ENCODE measurements at regions not wholly inside any gene's neighbourhood (a gene's known extent, or its start where the extent isn't known, plus 50 kb on each side); places are given as distances from the start of the nearest gene placed in this dataset.

DNA sequence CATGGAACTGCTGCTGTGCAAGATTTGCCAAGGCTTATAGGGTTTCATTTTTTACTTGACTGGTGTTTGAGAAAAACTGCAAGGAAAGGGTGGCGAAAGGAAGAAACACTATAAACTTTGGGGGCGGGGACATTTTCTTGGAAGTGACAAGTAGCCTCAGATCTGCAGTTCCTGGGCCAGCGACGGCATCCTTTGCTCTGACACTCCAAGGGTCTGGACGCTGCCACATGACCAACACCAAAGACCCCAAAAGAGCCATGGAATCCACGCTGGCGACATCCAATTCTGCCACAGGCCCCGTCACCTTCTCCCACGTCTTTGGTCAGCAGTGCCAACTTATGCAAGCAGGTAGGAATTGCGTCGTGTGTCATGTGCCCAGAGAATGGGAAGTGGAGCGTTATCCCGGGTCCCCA is 193.4 kb downstream of the PRDM2 start:
- Histone ChIP-seq H2AFZ (ENCODE audit: low read length) (peak overlapping the region; percentile 93), H2BK5ac (ENCODE audit: low read length) (no peak overlapping the region), H3K4me3 (ENCODE audit: low read length in 2 of 2) (no peak overlapping the region), H3K4ac (ENCODE audit: low read length) (no peak overlapping the region), H3K9me3 (replicated peaks in 1 of 2; ENCODE audit: control insufficient read depth in 2 of 2, insufficient read depth in 1 of 2, low read depth in 1 of 2, low read length in 2 of 2) (peaks cover 0 to 9% of the 10 kb centered on the region in 2 donors), H4K8ac (ENCODE audit: low read depth, low read length) (no peak overlapping the region), H3K23ac (ENCODE audit: low read depth, low read length, poor library complexity) (no peak overlapping the region), H3K36me3 (replicated peaks in 1 of 2; ENCODE audit: control insufficient read depth in 2 of 2, insufficient read depth in 2 of 2, low read length in 2 of 2) (no peaks in the 10 kb centered on the region), H3K79me1 (ENCODE audit: low read depth, low read length) (no peaks in the 10 kb centered on the region), H2BK15ac (ENCODE audit: low read length) (no peak overlapping the region), H3K9ac (ENCODE audit: low read depth, low read length, poor library complexity) (no peak overlapping the region), H3K18ac (ENCODE audit: low read length) (peak overlapping the region; percentile 21), H2BK120ac (ENCODE audit: low read depth, low read length) (no peak overlapping the region), H3K4me2 (ENCODE audit: insufficient read depth, low read length, poor library complexity, severe bottlenecking) (peak overlapping the region; percentile 81), H3K4me1 (ENCODE audit: control insufficient read depth in 2 of 2, insufficient read depth in 1 of 2, low read depth in 1 of 2, low read length in 2 of 2) (peaks cover 0 to 2% of the 10 kb centered on the region in 2 donors), H2AK5ac (ENCODE audit: low read depth, low read length) (no peak overlapping the region), H2BK12ac (ENCODE audit: low read length) (no peak overlapping the region), H3K27ac (replicated peaks; ENCODE audit: low read length) (no peak overlapping the region), H4K91ac (ENCODE audit: low read depth, low read length, poor library complexity) (no peak overlapping the region), H3K27me3 (ENCODE audit: control insufficient read depth in 3 of 3, insufficient read depth in 3 of 3, low read depth in 1 of 3, low read length in 3 of 3) (peaks cover 2 to 99% (median 34%) of the 10 kb centered on the region in 3 experiments), H3K14ac (ENCODE audit: low read length) (peak overlapping the region; percentile 17)
- no CpG with 5 or more reads among the region's 13 CpGs for WGBS, 2 donors (ENCODE audit: extremely low coverage in 2 of 2, insufficient read length in 2 of 2, insufficient replicate concordance in 1 of 2)
- no peak for DNase-seq (ENCODE audit: low spot score)

DNA sequence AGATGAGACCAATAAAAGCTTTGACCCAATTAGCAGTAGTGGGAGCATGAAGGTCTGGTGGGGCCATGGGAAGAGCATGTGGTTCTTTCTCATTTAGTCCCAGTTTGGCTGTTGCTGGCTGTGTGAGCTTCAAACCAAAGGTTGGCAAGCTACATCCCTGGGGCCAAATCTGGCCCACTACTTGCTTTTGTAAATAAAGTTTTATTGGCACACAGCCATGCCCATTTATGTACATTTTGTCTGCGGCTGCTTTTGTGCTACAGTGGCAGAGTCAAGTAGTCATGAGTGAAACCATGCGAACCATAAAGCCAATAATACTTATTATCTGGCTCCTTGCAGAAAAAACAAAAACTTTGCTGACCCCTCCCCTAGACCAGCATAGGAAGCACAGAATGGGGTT is 196.9 kb downstream of the PRDM2 start:
- WGBS, 2 donors (ENCODE audit: extremely low coverage in 2 of 2, insufficient read length in 2 of 2, insufficient replicate concordance in 1 of 2) = no CpG with 5 or more reads among the region's 2 CpGs
- Histone ChIP-seq H2AK5ac (ENCODE audit: low read depth, low read length) (no peak overlapping the region), H3K27ac (replicated peaks; ENCODE audit: low read length) (no peak overlapping the region), H2AFZ (ENCODE audit: low read length) (no peak overlapping the region), H4K8ac (ENCODE audit: low read depth, low read length) (no peak overlapping the region), H3K4me1 (ENCODE audit: control insufficient read depth in 2 of 2, insufficient read depth in 1 of 2, low read depth in 1 of 2, low read length in 2 of 2) (peaks cover 0 to 2% of the 10 kb centered on the region in 2 donors), H2BK120ac (ENCODE audit: low read depth, low read length) (no peak overlapping the region), H3K9ac (ENCODE audit: low read depth, low read length, poor library complexity) (no peak overlapping the region), H3K23ac (ENCODE audit: low read depth, low read length, poor library complexity) (no peak overlapping the region), H3K79me1 (ENCODE audit: low read depth, low read length) (no peaks in the 10 kb centered on the region), H3K4ac (ENCODE audit: low read length) (no peak overlapping the region), H2BK5ac (ENCODE audit: low read length) (no peak overlapping the region), H3K4me3 (ENCODE audit: low read length in 2 of 2) (no peak overlapping the region), H3K27me3 (ENCODE audit: control insufficient read depth in 3 of 3, insufficient read depth in 3 of 3, low read depth in 1 of 3, low read length in 3 of 3) (peaks cover 2 to 70% (median 29%) of the 10 kb centered on the region in 3 experiments), H3K36me3 (replicated peaks in 1 of 2; ENCODE audit: control insufficient read depth in 2 of 2, insufficient read depth in 2 of 2, low read length in 2 of 2) (no peaks in the 10 kb centered on the region), H3K14ac (ENCODE audit: low read length) (no peak overlapping the region), H4K91ac (ENCODE audit: low read depth, low read length, poor library complexity) (no peak overlapping the region), H3K18ac (ENCODE audit: low read length) (no peak overlapping the region), H2BK12ac (ENCODE audit: low read length) (no peak overlapping the region), H2BK15ac (ENCODE audit: low read length) (no peak overlapping the region), H3K4me2 (ENCODE audit: insufficient read depth, low read length, poor library complexity, severe bottlenecking) (no peak overlapping the region), H3K9me3 (replicated peaks in 1 of 2; ENCODE audit: control insufficient read depth in 2 of 2, insufficient read depth in 1 of 2, low read depth in 1 of 2, low read length in 2 of 2) (no peaks in the 10 kb centered on the region)
- DNase-seq (ENCODE audit: low spot score) = no peak

DNA sequence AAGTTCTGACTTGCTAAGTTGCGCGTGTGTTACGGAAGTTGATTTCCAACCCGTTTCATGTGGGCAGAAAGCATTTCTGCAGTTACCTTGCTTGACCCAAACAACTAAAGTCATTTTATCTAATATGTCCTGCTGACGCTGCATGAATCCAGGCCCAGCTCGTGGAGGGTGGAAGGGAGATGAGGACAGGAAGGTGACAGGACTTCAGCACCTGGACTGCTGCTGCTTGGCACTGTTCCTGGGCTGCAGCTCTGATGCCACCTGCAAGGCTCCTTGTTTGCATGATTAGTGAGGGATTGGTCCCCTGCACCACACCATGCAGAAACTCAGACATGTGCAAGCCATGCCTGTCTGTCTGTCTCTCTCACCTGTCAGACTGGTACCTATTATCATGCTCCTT is 198.4 kb downstream of the PRDM2 start:
- no CpG with 5 or more reads among the region's 6 CpGs for WGBS, 2 donors (ENCODE audit: extremely low coverage in 2 of 2, insufficient read length in 2 of 2, insufficient replicate concordance in 1 of 2)
- no peak overlapping the region for H3K9ac ChIP-seq (ENCODE audit: low read depth, low read length, poor library complexity)
- no peak overlapping the region for H2BK15ac ChIP-seq (ENCODE audit: low read length)
- H2AFZ ChIP-seq (ENCODE audit: low read length) = no peak overlapping the region
- H2BK5ac ChIP-seq (ENCODE audit: low read length) = no peak overlapping the region
- H4K91ac ChIP-seq (ENCODE audit: low read depth, low read length, poor library complexity) = no peak overlapping the region
- no peak overlapping the region for H3K27ac ChIP-seq (replicated peaks; ENCODE audit: low read length)
- DNase-seq (ENCODE audit: low spot score) = no peak
- peaks cover 0 to 2% of the 10 kb centered on the region in 2 donors for H3K4me1 ChIP-seq (ENCODE audit: control insufficient read depth in 2 of 2, insufficient read depth in 1 of 2, low read depth in 1 of 2, low read length in 2 of 2)
- H4K8ac ChIP-seq (ENCODE audit: low read depth, low read length) = no peak overlapping the region
- H3K18ac ChIP-seq (ENCODE audit: low read length) = no peak overlapping the region
- no peak overlapping the region for H3K4me2 ChIP-seq (ENCODE audit: insufficient read depth, low read length, poor library complexity, severe bottlenecking)
- H2AK5ac ChIP-seq (ENCODE audit: low read depth, low read length) = no peak overlapping the region
- no peaks in the 10 kb centered on the region for H3K9me3 ChIP-seq (replicated peaks in 1 of 2; ENCODE audit: control insufficient read depth in 2 of 2, insufficient read depth in 1 of 2, low read depth in 1 of 2, low read length in 2 of 2)
- H3K23ac ChIP-seq (ENCODE audit: low read depth, low read length, poor library complexity) = no peak overlapping the region
- H3K27me3 ChIP-seq (ENCODE audit: control insufficient read depth in 3 of 3, insufficient read depth in 3 of 3, low read depth in 1 of 3, low read length in 3 of 3) = peaks cover 2 to 55% (median 15%) of the 10 kb centered on the region in 3 experiments
- H3K79me1 ChIP-seq (ENCODE audit: low read depth, low read length) = no peaks in the 10 kb centered on the region
- H3K4ac ChIP-seq (ENCODE audit: low read length) = no peak overlapping the region
- no peak overlapping the region for H2BK12ac ChIP-seq (ENCODE audit: low read length)
- no peaks in the 10 kb centered on the region for H3K36me3 ChIP-seq (replicated peaks in 1 of 2; ENCODE audit: control insufficient read depth in 2 of 2, insufficient read depth in 2 of 2, low read length in 2 of 2)
- H3K14ac ChIP-seq (ENCODE audit: low read length) = no peak overlapping the region
- H3K4me3 ChIP-seq (ENCODE audit: low read length in 2 of 2) = no peak overlapping the region
- no peak overlapping the region for H2BK120ac ChIP-seq (ENCODE audit: low read depth, low read length)

DNA sequence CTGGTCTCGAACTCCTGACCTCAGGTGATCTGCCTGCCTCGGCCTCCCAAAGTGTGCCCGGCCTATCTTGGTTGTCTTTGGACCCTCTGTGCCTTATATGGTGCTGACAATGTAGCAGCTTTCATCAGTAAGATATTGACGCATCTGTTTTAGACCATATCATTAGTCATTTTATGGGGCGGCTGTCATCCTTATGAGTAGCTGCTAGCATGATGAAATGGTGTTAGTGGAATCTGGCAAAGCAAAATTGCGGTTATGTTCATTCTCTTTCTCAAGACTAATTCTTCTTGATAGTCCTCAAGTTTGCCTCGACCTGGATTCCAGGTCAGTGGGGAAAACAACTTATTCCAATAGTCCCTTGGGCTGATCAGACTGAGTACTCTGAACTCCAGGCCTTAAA is 199.9 kb downstream of the PRDM2 start:
- H2BK12ac ChIP-seq (ENCODE audit: low read length) = no peak overlapping the region
- no peak overlapping the region for H2BK120ac ChIP-seq (ENCODE audit: low read depth, low read length)
- no peak overlapping the region for H3K4ac ChIP-seq (ENCODE audit: low read length)
- no peak overlapping the region for H3K23ac ChIP-seq (ENCODE audit: low read depth, low read length, poor library complexity)
- no peak overlapping the region for H3K18ac ChIP-seq (ENCODE audit: low read length)
- no peaks in the 10 kb centered on the region for H3K79me1 ChIP-seq (ENCODE audit: low read depth, low read length)
- H3K4me1 ChIP-seq (ENCODE audit: control insufficient read depth in 2 of 2, insufficient read depth in 1 of 2, low read depth in 1 of 2, low read length in 2 of 2) = no peaks in the 10 kb centered on the region
- no peak overlapping the region for H4K8ac ChIP-seq (ENCODE audit: low read depth, low read length)
- H3K27me3 ChIP-seq (ENCODE audit: control insufficient read depth in 3 of 3, insufficient read depth in 3 of 3, low read depth in 1 of 3, low read length in 3 of 3) = peaks cover 0 to 40% (median 4%) of the 10 kb centered on the region in 3 experiments
- H3K9ac ChIP-seq (ENCODE audit: low read depth, low read length, poor library complexity) = no peak overlapping the region
- H2AK5ac ChIP-seq (ENCODE audit: low read depth, low read length) = no peak overlapping the region
- no peaks in the 10 kb centered on the region for H3K9me3 ChIP-seq (replicated peaks in 1 of 2; ENCODE audit: control insufficient read depth in 2 of 2, insufficient read depth in 1 of 2, low read depth in 1 of 2, low read length in 2 of 2)
- no peak for DNase-seq (ENCODE audit: low spot score)
- H2BK5ac ChIP-seq (ENCODE audit: low read length) = no peak overlapping the region
- H2AFZ ChIP-seq (ENCODE audit: low read length) = no peak overlapping the region
- WGBS, 2 donors (ENCODE audit: extremely low coverage in 2 of 2, insufficient read length in 2 of 2, insufficient replicate concordance in 1 of 2) = no CpG with 5 or more reads among the region's 7 CpGs
- H3K36me3 ChIP-seq (replicated peaks in 1 of 2; ENCODE audit: control insufficient read depth in 2 of 2, insufficient read depth in 2 of 2, low read length in 2 of 2) = no peaks in the 10 kb centered on the region
- no peak overlapping the region for H3K14ac ChIP-seq (ENCODE audit: low read length)
- no peak overlapping the region for H4K91ac ChIP-seq (ENCODE audit: low read depth, low read length, poor library complexity)
- no peak overlapping the region for H2BK15ac ChIP-seq (ENCODE audit: low read length)
- H3K27ac ChIP-seq (replicated peaks; ENCODE audit: low read length) = no peak overlapping the region
- no peak overlapping the region for H3K4me3 ChIP-seq (ENCODE audit: low read length in 2 of 2)
- H3K4me2 ChIP-seq (ENCODE audit: insufficient read depth, low read length, poor library complexity, severe bottlenecking) = no peak overlapping the region
